SH-SY5Y (cell line): ENCODE measurements at regions not wholly inside any gene's neighbourhood (a gene's known extent, or its start where the extent isn't known, plus 50 kb on each side); places are given as distances from the start of the nearest gene placed in this dataset.

ENCODE experiments used
- GATA2 ChIP-seq: IDR thresholded peaks from 2 replicates; pipeline ENCODE4 v1.6.1; 2011; ENCODE audit warnings: mild to moderate bottlenecking, low read depth, low read length
- GATA3 ChIP-seq: IDR thresholded peaks from 2 replicates; pipeline ENCODE4 v1.6.1; 2011; ENCODE audit warnings: low read depth, mild to moderate bottlenecking, low read length, moderate library complexity

DNA sequence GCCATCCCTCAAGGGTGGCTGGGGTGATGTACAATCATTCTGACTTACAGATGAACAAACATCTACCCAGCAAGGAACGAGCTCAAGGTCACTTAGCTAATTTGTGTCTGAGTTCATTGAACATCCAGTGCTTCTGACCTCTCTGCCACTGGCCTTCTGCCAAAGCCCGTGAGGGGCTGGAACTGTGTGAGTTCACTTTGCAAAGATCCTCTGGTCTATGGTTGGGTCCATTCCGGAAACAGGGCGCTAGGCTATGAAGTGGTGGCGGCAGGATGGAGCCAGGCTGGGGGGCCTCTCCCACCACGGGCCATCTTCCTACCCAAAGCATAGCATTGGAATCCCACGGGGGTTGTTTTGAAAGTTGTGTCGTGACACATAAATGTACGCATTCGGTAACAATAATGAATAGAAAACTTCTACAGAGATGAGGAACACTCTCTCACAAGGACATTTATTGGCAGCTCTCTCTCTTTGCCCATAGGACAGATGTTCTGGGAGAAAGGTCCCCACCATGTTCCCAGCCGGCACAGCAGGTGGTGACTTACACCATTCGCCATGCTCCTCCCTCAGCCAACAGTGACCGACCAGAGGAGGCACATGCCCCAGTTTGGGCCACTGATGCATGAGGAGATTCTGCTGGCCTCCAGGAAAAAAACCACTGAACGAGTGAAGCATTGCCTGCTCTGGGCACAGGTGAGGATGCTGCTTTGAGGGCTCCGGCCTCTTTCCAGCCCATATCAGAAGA lies 214.7 kb upstream of the CHRNA7 start:
- TF ChIP-seq GATA2 (no peak), GATA3 (no peak)
